HG03565 (cell line): ENCODE measurements at regions not wholly inside any gene's neighbourhood (a gene's known extent, or its start where the extent isn't known, plus 50 kb on each side); places are given as distances from the start of the nearest gene placed in this dataset.

Experiments
- ATAC-seq: cut with Tn5 transposase; IDR thresholded peaks from one replicate; pipeline ENCODE4 v1.9.1; 2021; ENCODE audit warnings: mild to moderate bottlenecking, moderate library complexity; ENCODE audit not compliant: unreplicated experiment

DNA sequence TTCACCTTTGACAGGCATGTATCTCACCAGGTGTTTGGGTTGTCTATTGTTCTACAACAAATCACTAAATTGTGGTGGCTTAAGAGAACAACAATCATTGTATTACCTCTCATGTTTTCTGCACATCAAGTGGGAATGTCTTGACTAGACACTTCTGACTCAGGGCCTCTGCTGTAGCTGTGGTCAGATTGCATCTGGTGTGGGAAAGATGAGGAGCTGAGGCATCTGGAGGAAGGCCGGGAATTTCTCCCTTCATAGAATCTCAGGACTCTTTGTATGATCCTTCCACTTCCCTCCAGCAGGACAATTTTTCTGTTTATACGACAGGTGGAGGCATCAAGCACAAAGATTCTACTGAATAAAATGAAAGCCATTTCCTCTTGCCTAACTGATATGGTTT lies 511.8 kb upstream of the NBEA start:
- no peak for ATAC-seq

DNA sequence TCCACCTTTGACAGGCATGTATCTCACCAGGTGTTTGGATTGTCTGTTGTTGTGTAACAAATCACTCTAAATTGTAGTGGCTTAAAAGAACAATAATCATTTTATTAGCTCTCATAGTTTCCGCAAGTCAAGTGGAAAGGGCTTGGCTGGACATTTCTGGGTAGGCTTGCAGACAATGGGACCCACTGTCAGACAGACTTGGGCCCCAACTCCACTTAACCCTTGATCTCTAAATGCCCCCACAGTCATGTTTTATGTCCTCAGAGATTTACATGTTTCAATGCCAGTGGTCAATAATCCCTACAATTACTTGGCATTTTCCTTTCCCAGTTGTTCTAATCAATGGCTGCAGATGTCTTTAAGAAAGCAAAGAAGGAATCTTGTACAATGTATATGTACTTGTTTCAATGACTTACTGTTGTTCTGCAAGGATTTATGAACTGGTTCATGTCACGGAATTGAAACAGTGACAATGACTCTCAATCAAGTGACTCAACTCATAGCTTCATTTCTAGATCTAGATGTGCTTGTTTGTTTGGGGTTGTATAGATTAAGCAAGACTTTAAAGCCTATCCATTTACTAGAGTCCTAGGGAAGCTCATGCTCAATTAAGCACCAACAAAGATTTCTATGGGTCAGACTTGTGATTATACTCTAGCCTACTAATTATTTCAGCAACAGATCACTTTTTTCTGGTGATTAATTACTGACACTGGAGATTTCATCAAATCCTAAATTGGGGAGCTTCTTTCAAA lies 510.1 kb upstream of the NBEA start:
- no peak for ATAC-seq

DNA sequence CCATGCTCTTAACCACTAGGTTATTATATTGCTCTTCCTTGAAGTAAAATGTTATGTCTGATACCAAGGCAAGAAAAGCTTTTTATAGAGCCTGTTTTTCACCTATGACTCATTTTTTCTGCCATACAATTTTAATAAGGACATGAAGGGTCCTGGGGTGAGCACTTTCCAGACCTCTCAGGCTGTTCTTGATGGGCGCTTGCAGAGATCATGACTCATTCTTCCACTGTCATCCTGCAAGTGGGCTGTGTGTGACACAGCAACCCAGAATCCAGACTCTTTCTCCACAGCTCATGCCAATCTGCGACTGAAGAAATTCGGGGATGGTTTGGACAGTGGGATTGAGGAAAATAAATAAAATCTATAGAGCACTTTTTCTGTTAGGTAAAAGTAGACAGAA lies 506.7 kb upstream of the NBEA start:
- no peak for ATAC-seq

DNA sequence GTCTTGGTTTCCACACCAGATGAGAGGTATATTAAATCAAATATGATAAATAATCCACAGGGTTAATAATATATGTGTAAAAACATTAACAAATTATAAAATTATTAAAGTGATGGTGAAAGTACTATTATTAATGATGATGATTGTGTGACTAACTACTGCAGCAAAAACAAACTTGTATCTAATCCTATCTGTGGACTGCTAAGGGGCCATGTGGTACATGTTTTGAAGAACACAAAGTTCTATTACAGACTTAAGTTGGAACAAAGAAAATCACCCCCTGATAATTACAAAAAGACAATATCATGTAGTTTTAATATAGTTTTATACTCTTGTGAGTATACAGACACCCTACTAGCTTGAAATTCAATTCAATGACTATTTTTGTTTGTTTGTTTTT lies 504.2 kb upstream of the NBEA start:
- ATAC-seq: no peak

DNA sequence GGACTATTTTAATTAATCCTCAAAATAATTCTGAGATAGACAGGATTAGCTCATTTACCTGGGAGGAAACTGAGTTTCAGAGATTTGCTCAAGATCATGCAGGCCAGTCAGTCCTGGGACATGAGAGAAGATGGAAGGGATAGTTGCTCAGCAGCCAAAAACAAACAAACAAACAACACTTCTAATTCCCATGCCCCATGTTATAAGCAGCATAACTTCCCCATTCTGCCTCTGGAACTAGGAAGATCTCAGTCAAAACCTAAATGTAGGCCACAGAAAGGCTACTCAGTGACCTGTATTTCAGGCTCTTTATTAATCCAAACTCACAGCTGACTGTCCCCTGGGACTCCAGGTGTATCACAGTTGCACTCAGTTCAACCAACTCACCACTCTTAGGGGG lies 489.2 kb upstream of the NBEA start:
- ATAC-seq: no peak

DNA sequence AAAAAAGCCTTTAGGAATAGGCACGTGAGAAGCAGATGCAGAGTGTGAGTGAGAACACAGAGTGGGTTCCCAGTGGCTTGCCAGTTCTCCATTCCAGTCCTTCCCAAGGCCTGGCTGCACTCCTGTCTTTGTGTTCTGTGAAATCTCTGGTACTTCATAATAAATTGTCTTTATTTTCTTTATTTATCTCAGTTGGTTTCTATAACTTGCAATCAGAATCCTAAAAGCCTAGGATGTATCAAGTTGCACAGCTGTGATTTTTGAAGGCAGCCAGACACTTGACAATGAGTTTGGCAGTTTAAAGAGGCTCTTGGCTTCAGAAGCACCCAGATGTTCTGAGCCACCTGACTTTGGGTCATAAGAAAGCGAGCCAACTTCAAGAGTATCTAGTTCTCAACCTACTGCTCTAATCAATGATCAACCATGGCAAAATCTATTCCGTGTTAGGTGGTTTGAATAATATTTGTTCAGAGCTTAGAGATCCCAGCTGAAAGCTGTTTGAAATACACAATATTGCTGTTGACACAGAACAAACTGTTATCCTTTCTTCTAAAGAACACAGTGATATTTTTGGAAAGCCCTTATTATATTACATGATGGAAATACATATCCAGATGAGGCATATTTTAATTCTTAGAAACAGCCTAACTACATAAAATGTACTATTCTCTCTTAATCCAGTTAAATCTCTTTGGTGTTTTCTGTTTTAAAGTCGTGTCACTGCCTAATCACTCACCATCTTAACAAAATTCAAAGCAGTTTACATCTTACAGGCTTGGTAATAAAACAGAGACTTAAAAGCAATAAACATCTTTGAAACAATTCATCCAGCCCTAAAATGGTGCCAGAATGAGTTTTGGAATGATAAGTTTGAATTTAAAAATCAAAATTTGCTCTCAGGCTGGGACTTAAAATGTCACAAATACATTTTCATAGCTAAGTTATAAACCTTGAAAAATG lies 483.0 kb upstream of the NBEA start:
- ATAC-seq: no peak

DNA sequence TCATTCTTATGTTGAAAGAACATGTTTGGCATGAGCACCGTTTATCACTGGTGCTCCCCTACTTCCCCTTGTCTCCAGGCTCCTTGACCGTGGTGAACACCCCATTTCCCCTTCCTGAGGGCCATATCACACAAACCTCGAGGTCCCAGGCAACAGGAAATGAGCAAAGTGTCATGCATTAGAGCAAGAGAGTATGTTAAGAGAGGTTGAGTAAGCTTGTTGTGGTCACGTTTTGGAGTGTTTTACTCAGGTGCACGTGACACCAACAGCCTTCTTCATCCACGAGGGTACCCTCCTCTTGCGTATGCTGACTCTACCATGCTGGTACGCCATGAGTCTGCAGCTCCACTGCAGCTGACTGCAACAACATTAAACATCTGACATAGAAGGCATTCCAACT lies 482.2 kb upstream of the NBEA start:
- ATAC-seq: no peak

DNA sequence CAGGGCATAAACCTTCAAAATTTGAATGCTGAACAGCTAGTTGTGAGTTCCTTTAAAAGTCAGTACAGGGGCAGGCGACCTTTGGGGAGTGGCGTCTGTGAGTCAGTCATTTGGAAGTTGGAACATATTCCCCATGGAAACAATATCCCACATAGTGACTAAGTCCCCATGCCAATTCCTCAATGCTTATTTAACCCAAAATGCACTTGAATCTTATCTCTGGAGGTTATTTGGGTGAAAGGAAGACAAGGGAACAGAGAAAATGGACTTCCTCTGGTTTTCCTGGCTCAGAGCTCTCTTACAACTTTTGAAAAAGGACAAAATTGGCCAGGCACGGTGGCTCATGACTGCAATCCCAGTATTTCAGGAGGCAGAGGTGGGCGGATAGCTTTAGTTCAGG lies 479.2 kb upstream of the NBEA start:
- no peak for ATAC-seq

DNA sequence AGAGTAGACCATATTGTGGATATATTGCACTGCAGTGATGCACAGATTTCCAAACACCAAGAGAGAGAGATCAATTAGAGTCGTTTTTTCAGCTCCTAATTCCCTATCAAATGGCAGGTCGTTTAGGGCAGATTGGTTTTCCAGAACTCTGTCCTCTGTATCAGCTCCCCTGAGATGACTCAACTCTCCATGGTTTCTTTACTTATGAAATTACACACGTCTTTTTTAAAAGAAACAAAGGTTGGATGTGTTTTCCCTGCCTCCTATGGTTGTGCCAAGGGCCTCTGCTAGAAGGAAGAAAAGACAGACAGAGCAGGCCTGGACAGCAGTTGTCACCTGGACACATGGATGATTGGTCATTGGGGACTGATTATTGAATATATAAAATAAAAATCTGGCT lies 478.1 kb upstream of the NBEA start:
- ATAC-seq: no peak

DNA sequence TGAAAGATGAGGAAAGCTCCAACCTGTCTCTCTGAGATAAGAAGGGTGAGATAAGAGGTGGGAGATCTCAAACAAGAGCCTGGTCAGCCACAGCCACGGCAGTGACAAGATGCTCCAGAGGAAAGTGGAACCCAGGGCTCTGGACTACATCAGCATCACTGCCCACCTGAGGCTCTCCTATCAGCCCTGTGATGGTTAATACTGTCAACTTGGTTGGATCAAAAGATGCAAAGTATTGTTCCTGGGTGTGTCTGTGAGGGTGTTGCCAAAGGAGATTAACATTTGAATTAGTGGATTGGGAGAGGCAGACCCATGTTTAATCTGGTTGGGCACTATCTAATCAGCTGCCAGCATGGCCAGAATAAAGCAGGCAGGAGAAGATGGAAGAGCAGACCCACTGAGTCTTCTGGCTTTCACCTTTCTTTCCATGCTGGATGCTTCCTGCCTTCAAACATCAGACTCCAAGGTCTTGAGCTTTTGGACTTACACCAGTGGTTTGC lies 476.6 kb upstream of the NBEA start:
- ATAC-seq: no peak

DNA sequence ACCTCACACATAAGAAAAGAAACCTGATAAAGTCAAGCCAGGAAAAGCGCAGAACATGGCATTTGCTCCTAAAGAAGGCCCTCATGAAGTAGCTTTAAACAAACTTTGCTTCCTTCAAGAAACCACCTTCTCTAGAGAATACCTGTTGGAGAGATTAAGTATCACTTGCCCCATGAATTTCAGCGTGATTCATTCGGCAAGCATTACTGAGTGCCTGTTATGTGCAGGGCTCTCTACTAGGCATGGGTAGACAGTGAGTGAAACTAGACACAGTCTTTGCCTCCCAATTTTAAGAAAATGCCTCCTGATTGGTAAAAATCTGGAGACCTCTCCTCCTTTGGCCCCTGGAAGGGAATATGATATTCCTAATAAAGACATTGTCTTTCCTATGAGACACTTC lies 475.8 kb upstream of the NBEA start:
- no peak for ATAC-seq

DNA sequence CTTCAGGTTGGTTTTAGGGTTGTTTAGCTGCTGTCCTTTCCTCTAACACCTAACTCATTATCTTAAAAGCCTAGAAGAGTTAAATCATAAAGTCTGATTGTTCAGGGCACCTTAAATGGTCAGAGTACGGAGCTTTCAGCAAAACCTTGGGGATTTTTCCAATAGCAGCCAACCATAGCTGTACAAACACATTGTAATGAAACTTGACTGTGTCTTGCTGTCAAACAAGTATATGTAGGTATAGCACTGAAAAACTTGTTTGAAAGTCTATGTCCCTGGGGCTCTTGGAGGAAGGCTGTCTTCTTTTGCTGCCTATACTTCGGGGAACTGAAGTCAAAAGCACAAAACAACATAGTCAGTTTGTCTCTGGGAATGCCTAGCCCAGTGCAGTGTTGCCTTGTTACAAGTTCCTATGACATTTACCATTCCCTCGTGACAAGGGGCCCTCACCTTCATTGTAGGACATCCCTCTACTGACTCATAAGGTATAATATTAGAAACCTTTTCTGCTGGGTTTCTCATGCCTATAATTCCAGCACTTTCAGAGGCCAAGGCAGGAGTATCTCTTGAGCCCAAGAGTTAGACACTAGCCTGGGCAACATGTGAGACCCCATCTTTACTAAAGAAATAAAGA lies 474.5 kb upstream of the NBEA start:
- no peak for ATAC-seq

DNA sequence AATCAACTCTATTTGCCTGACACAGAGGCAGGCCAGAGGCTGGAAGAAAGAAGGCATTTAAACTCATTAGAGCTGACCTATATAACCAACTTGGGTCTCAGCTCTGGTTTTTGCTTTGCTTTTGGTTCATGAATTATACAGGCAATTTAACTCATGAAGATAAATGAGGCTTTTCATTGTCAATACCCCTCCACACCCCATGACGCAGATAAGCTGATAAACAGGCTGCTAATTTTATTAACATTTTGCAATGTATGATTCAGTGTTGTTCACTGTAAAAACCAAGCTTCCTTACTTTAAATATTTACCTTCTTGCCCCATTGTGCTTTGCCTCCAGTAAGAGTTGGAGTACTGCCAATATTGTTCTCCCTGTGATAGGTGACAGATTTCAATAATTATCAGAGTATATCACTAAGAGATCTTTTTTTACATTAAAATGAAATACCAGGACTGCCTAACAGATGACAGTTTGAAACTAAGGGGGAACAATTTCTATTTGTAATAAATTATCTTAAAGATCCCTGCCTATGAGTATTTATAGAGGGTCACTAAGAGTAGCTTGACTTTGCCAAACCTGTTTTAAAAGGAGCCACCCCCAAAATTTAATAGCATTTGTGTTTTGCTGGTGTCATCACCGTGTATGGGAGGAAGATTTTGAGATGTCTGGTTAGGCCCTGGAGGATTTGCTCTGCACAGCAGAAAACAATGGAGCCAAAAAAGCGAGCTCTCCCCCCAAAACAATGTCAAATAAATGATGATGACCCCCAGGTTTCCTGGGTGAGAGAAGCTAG lies 472.7 kb upstream of the NBEA start:
- no peak for ATAC-seq

DNA sequence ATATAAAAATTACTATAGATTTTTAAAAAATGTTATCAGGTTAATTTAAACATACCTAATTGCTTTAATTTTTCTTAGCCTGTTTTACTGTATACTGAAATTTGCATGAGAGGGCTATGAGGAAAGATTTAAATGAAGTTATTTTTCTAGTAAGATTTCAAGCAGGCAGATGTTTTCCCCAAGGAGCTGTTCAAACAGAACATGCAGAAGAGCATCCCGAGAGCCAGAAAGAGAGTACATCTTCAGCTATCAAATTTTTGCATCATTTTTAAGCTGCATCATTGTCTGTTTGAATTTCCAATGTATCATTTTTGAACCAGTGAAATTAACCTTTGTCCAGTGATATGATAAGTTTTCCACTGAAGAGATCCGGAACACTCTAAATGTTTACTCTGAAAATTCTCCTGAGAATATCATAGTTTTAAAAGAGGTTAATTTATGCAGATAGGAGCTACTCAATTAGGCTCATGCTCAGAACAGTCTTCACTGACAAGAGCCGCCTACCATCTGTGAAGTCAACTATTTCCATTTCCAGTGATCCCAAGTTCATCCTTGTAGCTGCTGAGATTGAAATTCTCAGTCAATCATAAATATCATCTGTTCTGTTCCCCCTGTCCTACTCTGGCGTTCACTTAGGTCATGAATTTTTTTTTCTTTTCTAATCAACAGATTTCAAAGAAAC lies 467.7 kb upstream of the NBEA start:
- no peak for ATAC-seq

DNA sequence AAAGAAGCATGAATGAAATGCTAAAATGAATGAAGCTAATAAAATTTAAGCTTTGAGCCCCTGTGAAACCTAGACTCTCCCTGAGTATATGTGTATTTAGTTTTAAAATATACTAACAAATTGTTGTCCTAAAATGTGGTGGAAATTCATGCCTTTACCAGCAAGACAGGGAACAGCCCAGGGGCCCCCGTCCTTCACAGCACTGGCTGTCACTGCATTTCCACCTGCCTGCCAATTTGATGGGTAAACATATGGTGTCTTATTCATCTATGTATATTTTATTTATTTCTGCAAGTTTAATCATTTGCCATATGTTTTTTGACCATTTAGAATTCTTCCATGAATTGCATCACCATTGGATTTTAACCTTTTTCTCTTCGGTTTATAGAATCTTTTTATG lies 463.7 kb upstream of the NBEA start:
- no peak for ATAC-seq

DNA sequence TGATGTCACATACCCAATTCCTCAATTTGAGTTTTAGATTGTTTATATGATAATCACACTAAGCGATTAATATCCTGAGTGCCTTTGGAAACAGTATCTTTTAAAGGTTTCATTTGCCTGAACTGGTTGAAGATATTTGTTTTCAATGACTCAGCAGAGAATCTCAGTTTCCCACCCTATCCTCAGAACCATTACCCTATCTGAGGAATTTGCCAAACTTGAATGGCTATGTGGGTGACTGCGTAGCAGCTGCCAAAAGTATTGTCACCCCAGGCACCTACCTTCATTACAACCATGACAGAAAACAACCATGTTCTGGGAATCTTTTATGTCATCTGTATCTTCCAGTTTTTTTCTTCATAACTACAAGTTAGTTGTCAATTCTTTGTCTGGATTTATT lies 440.1 kb upstream of the NBEA start:
- no peak for ATAC-seq

DNA sequence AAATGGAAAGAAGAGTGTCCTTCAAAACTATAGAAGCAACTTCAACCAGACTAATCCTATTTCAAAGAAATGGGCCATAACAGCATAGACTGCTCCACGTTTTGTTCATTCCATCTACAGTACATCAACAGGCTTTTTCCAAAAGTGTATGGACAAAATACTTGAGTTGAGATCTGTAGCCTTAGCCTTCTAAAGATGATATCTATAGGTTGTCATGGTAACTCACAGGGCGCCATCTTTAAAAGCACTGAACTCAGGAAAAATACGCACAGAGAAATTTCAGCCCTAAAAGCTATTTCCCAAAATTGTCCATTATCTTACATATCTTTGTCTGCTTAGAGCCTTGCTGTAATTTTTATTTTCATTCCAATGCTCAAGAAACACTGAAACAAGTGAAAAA lies 439.4 kb upstream of the NBEA start:
- ATAC-seq: no peak

DNA sequence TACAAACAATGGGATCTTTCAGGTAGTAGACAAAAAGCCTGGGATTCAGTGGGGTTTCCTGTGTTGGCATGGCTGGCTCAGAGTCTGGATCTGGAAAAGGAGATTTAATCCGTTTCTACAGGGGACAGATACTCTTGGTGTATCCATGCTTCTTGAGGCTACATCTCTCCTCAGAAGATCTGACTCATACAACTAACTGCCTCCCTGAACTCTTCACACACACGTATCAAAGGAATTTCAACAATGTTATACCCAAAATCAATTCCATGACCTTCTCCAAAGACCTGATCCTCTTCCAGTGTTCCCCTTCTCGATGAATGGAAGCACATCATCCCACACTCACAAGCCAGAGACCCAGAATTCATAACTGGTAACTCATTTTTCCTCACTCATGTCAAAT lies 435.3 kb upstream of the NBEA start:
- no peak for ATAC-seq

DNA sequence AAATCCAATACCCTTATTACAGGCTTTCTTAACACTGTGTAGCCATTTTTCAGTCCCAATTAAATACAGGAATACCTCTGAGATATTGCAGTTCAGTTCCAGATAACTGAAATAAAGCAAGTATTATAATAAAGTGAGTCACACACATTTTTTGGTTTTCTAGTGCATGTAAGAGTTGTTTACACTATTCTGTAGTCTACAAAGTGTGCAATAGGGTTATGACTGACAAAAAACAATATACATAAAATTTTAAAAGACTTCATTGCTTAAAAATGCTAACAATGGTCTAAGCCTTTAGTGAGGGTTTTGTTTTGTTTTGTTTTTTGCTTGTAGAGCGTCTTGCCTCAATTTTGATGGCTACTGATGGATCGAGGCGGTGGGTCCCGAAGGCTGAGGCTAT lies 434.4 kb upstream of the NBEA start:
- ATAC-seq: no peak

DNA sequence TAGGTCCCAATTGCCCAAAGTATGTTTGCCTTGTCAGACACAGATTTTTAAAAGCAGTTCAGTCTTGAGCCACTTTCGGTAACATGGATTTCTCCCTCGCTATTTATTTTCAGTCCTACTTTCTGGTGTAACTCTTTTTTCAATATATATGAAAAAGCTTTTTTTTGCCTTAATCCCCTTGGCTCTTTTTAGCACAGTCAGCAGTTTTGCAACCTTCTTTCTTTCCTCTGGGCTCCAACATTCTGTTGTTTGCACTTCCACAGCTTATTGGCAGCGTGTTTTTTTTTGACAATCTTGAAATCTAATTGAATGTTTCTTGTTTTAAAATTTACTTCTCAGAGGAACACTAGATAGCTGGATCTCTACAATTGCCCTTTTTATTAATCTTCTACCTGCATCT lies 429.3 kb upstream of the NBEA start:
- ATAC-seq: no peak
